22Rv1 (cell line): ENCODE measurements at regions not wholly inside any gene's neighbourhood (a gene's known extent, or its start where the extent isn't known, plus 50 kb on each side); places are given as distances from the start of the nearest gene placed in this dataset.

Experiments
- H3K27ac ChIP-seq: fragments of 450-650 bp; 2 replicates; pipeline ENCODE4 v1.5.1; 2017
- CTCF ChIP-seq: fragments of 450-650 bp; IDR thresholded peaks from 2 replicates; pipeline ENCODE4 v1.5.1; 2017; ENCODE audit warnings: mild to moderate bottlenecking
- ZFX ChIP-seq: fragments of 450-650 bp; IDR thresholded peaks from 2 replicates; pipeline ENCODE4 v1.6.1; 2017; ENCODE audit warnings: antibody characterized with exemption, borderline replicate concordance

- H3K27ac ChIP-seq, result no peak overlapping the region
- TF ChIP-seq ZFX (no peak), CTCF (no peak)
Measured at GRCh38 chr13:69283301-69283700, 824.3 kb upstream of the ATXN8OS start.

- H3K27ac ChIP-seq, result no peak overlapping the region
- no peak for TF ChIP-seq ZFX
- no peak for TF ChIP-seq CTCF
Measured at GRCh38 chr13:69280399-69280798, 827.2 kb upstream of the ATXN8OS start.

DNA sequence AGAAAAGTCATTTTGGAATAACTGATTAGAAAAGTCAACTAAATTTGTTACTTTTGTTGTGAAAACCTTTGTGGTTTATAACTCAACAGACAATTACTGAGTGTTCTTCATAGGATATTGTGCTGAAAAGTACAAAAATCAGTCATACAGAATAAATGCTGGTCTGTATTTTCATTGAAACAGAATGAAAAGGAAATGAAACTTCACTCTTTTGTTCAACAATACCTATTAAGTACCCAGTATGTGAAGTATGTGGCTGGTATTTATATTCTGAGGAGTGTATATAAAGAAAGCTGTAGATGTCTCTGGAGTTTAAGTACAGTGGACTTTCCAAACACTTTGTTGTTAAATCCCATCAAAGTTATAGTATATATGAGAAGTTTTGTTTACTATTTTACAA is 828.4 kb upstream of the ATXN8OS start:
- TF ChIP-seq CTCF, result no peak
- no peak for TF ChIP-seq ZFX
- no peak overlapping the region for H3K27ac ChIP-seq

GRCh38 chr13:69274231-69274630 is 833.4 kb upstream of the ATXN8OS start:
- H3K27ac ChIP-seq, result no peak overlapping the region
- no peak for TF ChIP-seq ZFX
- TF ChIP-seq CTCF, result no peak

DNA sequence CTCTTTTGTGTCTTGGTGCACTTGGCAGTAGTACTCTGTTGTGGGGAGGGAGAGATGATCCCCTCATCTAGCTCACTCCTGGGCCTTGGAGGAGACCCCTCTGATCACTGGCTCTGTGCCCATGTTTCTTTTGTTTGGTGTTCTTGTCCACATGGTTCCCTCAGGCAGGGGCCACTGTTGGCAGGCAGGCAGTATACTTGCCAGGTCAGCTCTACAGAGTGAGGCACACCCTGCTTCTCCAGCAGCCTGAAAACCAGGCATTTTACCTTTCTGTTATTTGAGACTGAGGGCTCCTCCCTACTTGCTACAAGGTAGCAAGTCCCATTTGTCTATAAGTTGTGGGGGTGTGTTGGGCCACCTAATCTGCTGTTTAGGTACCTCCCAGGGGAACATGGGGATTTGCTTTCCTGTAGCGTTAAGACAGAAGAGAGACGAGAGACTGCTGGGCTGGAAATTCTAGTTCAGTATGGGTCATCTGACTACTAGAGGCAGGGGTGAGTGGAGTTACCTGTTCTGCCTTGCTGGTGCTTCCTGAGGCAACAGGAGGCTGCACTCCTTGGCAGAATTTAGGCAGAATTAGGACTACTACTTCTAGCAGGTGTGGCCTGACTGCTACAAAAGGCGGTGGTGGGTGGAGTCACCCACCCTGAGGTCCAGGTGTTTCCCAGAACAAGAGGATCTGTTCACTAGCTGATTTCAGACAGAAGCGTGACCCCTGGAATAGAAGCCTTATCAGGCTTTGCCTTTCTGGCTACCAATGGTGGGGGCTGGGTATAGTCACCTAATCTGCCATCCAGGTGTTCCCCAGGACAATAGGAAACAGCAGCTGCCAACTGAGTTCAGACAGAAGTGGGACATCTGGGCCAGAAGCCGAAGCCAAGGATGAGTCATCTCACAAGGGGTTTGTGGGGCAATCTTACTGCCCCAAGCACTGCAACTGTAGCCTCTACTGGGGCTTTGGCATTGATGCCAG is 843.0 kb upstream of the ATXN8OS start:
- TF ChIP-seq ZFX (no peak), CTCF (no peak)
- no peak overlapping the region for H3K27ac ChIP-seq

DNA sequence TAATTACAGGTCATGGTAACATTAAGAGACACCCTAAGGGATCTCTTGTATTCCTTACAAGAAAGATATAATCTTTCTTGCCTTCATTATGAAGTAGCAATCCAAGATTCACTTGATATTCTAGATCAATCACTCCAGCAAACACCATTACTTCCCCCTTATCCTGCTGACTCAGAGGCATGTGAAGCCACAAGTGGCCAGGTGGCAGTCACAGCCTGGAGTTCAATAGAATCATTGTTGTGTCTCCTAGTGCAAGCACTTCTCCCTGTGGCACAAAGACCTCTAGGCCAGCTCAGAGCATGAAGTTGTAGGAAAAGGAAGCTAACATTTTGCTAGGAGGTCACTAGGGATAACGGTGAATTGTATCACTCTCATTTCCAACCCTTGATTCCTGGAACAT is 864.3 kb upstream of the ATXN8OS start:
- H3K27ac ChIP-seq, result no peak overlapping the region
- TF ChIP-seq ZFX (no peak), CTCF (no peak)

GRCh38 chr13:69234171-69234570 is 873.5 kb upstream of the ATXN8OS start:
- no peak for TF ChIP-seq CTCF
- TF ChIP-seq ZFX, result no peak
- no peak overlapping the region for H3K27ac ChIP-seq
